Ascending aorta (tissue), 2 donors: ENCODE measurements at regions not wholly inside any gene's neighbourhood (a gene's known extent, or its start where the extent isn't known, plus 50 kb on each side); places are given as distances from the start of the nearest gene placed in this dataset.

Experiments
- DNase-seq, 2 donors: peaks; one replicate each; pipeline ENCODE4 v3.0.0-alpha.2; 2019; ENCODE audit warnings: low spot score in 2 of 2
- H3K27ac ChIP-seq, 2 donors: fragments of 200-600 bp; sonication (generic); one replicate each; pipeline ENCODE4 v1.5.1; 2016 to 2017; ENCODE audit warnings: mild to moderate bottlenecking in 1 of 2
- H3K27me3 ChIP-seq: fragments of 200-600 bp; sonication (generic); one replicate; pipeline ENCODE4 v1.5.1; 2017
- H3K36me3 ChIP-seq, 2 donors: fragments of 200-600 bp; sonication (generic); one replicate each; pipeline ENCODE4 v1.5.1; 2016
- H3K4me1 ChIP-seq, 2 donors: fragments of 200-600 bp; sonication (generic); one replicate each; pipeline ENCODE4 v1.5.1; 2016 to 2017; ENCODE audit warnings: mild to moderate bottlenecking in 1 of 2
- H3K4me3 ChIP-seq, 2 donors: fragments of 200-600 bp; sonication (generic); one replicate each; pipeline ENCODE4 v1.5.1; 2016 to 2017; ENCODE audit warnings: mild to moderate bottlenecking in 1 of 2
- H3K9me3 ChIP-seq, 2 donors: fragments of 200-600 bp; sonication (generic); one replicate each; pipeline ENCODE4 v1.5.1; 2016
- intact Hi-C: fragments of 100-400 bp; cut with DNase I; formaldehyde crosslinking; loops from one replicate; pipeline ENCODE4 v1.15.1; 2023
- TF ChIP-seq, protein P1 (sequence below), 3 experiments: fragments of 200-600 bp in 2 of 3; fragments of 450-650 bp in 1 of 3; sonication (generic) in 2 of 3; IDR thresholded peaks; one replicate each; pipeline ENCODE4 v1.5.1; 2016 to 2019; ENCODE audit warnings: antibody characterized with exemption in 3 of 3, mild to moderate bottlenecking in 1 of 3, moderate library complexity in 1 of 3

DNA sequence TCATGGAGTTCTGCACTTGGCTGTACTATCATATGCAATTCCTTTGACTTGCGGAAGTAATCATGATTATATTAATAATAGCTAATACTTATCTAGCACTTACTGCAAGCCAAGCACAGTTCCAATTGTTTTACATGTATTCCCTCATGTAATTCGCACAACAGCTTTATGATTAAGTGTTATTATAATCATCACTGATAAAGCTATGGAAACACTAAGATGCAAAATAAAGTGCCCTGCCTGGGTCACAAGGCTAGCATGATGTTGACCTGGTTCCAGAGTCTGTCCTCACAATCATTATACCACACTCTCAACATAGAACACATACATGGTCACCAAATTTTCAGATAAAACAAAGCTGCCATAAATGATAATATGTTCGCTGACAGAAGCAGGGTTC is 234.6 kb downstream of the FMR1NB start:
- Histone ChIP-seq H3K27me3 (no peaks in the 10 kb centered on the region), H3K9me3 (no peaks in the 10 kb centered on the region), H3K4me3 (no peak overlapping the region), H3K27ac (no peak overlapping the region), H3K4me1 (no peaks in the 10 kb centered on the region), H3K36me3 (no peaks in the 10 kb centered on the region)
- TF ChIP-seq, protein P1, sequence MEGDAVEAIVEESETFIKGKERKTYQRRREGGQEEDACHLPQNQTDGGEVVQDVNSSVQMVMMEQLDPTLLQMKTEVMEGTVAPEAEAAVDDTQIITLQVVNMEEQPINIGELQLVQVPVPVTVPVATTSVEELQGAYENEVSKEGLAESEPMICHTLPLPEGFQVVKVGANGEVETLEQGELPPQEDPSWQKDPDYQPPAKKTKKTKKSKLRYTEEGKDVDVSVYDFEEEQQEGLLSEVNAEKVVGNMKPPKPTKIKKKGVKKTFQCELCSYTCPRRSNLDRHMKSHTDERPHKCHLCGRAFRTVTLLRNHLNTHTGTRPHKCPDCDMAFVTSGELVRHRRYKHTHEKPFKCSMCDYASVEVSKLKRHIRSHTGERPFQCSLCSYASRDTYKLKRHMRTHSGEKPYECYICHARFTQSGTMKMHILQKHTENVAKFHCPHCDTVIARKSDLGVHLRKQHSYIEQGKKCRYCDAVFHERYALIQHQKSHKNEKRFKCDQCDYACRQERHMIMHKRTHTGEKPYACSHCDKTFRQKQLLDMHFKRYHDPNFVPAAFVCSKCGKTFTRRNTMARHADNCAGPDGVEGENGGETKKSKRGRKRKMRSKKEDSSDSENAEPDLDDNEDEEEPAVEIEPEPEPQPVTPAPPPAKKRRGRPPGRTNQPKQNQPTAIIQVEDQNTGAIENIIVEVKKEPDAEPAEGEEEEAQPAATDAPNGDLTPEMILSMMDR (IDR thresholded peaks at IDR 0.05) = no peak
- intact Hi-C loops = no loop called here
- no peak for DNase-seq

DNA sequence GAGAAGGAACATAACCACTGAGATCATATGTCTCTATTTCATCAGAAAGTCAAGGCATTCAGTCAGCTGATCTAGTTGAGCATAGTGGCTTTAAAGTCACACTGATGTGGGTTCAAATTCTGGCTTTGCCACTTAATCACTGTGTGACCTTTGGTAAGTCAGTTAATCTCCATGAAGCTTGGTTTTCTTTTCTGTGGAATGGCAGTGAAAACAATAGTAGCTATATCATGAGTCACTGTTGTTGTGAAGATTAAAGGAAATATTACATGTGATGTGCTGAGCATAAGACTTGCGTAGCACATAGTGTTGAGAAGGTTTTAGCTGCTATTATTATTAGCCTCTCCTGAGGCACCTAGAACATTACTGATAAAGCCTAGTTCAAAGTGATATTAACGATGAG is 242.2 kb downstream of the FMR1NB start:
- no peaks in the 10 kb centered on the region for H3K36me3 ChIP-seq
- no peak overlapping the region for H3K4me3 ChIP-seq
- H3K4me1 ChIP-seq = no peaks in the 10 kb centered on the region
- H3K27ac ChIP-seq = no peak overlapping the region
- H3K9me3 ChIP-seq = no peaks in the 10 kb centered on the region
- DNase-seq = no peak
- TF ChIP-seq, protein P1 (IDR thresholded peaks at IDR 0.05) = no peak
- intact Hi-C loops = no loop called here
- H3K27me3 ChIP-seq = no peaks in the 10 kb centered on the region

DNA sequence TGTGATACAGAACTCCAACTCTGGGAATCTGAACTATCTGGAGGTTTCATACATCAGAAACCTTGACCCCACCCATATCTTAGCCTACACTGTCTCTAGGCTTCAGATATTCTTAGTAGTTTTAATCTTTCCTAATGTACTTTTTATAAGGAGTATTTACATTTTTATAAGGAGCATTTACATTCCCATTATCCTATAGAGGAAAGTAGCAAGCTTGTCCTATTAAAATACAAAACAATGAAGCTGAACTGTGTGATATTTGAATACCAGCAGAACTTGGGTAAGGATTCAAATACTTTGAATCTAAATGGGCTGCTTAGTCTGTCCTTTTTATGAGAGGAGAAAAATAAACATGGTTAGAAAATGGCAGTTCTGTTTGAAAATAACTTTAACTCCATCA is 247.4 kb downstream of the FMR1NB start:
- no peak overlapping the region for H3K27ac ChIP-seq
- intact Hi-C loops = no loop called here
- TF ChIP-seq, protein P1 (IDR thresholded peaks at IDR 0.05) = no peak

DNA sequence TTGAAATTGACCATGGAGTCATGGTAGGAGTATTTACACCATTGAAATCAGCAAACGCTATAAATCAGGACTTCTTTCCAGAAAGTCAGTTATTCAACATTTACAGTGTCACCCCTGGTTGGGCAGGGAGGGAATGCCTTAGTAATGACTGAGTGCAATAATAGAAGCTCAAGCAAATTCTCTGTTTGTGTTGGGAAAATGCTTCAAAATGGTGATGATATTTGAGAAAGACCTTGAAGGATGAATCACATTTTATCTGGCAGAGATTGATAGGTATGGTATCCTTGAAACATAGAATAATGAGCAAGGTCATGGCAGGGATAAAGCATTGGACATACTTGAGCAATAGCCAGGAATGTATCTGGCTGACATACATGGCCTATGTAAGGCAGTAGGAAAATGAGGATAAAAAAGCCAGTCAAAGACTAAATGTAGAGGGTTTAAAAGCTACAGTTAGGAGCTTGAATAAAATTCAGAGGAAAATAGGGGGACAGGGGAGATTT is 248.7 kb downstream of the FMR1NB start:
- Histone ChIP-seq H3K27ac (no peak overlapping the region), H3K4me1 (no peaks in the 10 kb centered on the region), H3K9me3 (no peaks in the 10 kb centered on the region), H3K4me3 (no peak overlapping the region), H3K27me3 (no peaks in the 10 kb centered on the region), H3K36me3 (no peaks in the 10 kb centered on the region)
- TF ChIP-seq, protein P1 (IDR thresholded peaks at IDR 0.05) = no peak
- no peak for DNase-seq
- intact Hi-C loops = no loop called here

More for the DNA sequence above, 247.4 kb downstream of the FMR1NB start:
- H3K36me3 ChIP-seq = no peaks in the 10 kb centered on the region
- no peaks in the 10 kb centered on the region for H3K9me3 ChIP-seq
- H3K4me1 ChIP-seq = no peaks in the 10 kb centered on the region
- no peak for DNase-seq
- no peak overlapping the region for H3K4me3 ChIP-seq
- no peaks in the 10 kb centered on the region for H3K27me3 ChIP-seq

DNA sequence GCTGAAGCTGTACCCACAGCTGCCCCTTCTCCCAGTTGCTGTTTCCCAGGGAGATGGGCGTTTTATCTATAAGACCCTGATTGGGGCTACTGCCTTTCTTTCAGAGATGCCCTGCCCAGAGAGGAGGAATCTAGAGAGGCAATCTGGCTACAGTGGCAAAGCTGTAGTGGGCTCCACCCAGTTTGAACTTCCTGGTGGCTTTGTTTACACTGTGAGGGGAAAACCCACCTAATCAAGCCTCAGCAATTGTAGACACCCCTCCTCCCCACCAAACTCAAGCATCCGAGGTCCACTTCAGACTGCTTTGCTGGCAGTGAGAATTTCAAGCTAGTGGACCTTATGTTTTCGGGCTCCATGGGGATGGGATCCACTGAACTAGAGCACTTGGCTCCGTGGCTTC is 240.4 kb upstream of the AFF2 start:
- Histone ChIP-seq H3K27me3 (no peaks in the 10 kb centered on the region), H3K9me3 (no peaks in the 10 kb centered on the region), H3K4me3 (no peak overlapping the region), H3K36me3 (no peaks in the 10 kb centered on the region), H3K27ac (no peak overlapping the region), H3K4me1 (no peaks in the 10 kb centered on the region)
- TF ChIP-seq, protein P1 (IDR thresholded peaks at IDR 0.05) = no peak
- intact Hi-C loops = loop anchor here (10.0 kb wide), 1 partner anchor 55 kb away; no protein-coding TSS in a partner anchor
- DNase-seq = no peak

DNA sequence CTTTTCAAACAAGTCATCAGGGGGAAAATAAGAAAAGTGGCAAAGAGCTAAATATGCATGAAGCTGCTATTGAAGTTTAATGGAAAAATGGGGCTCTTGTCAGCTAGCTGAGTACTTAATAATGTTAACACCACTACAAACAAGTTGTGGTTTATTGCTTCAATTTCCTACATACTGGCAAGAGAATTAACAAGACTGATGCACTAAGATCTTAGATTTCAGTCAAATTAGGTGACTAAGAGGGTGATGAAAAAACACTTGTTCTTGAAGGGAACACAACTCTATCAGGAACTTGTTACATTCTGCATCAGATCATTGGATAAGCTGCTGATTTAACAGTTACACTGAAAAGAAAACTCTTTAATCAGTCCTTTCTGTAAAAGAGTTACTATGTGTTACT is 234.6 kb upstream of the AFF2 start:
- TF ChIP-seq, protein P1 (IDR thresholded peaks at IDR 0.05) = no peak
- Histone ChIP-seq H3K4me1 (no peaks in the 10 kb centered on the region), H3K4me3 (no peak overlapping the region), H3K27ac (no peak overlapping the region), H3K27me3 (no peaks in the 10 kb centered on the region), H3K36me3 (no peaks in the 10 kb centered on the region), H3K9me3 (no peaks in the 10 kb centered on the region)
- no peak for DNase-seq
- intact Hi-C loops = loop anchor here (10.0 kb wide), 1 partner anchor 61 kb away; no protein-coding TSS in a partner anchor
